Thyroid gland (tissue), 4 donors: ENCODE measurements at regions not wholly inside any gene's neighbourhood (a gene's known extent, or its start where the extent isn't known, plus 50 kb on each side); places are given as distances from the start of the nearest gene placed in this dataset.

ENCODE experiments used
- CTCF ChIP-seq, 6 experiments: fragments of 200-600 bp in 3 of 6; fragments of 450-650 bp in 3 of 6; sonication (generic) in 3 of 6; IDR thresholded peaks; one replicate each; pipeline ENCODE4 v1.5.1; 2016 to 2019; ENCODE audit warnings: antibody characterized with exemption in 6 of 6, mild to moderate bottlenecking in 2 of 6, inconsistent platforms in 1 of 6, moderate library complexity in 1 of 6
- POLR2A ChIP-seq, 2 donors: fragments of 450-650 bp; IDR thresholded peaks; one replicate each; pipeline ENCODE4 v1.6.1; 2017; ENCODE audit warnings: antibody characterized with exemption in 2 of 2, mild to moderate bottlenecking in 2 of 2, moderate library complexity in 1 of 2

- no peak for TF ChIP-seq CTCF (IDR thresholded peaks at IDR 0.05)
- TF ChIP-seq POLR2A (IDR thresholded peaks at IDR 0.05), result no peak
Measured at GRCh38 chr4:81773557-81773956, 301.9 kb upstream of the RASGEF1B start.
